Mesenchymal stem cell (in vitro differentiated cells and primary cell): ENCODE measurements at regions not wholly inside any gene's neighbourhood (a gene's known extent, or its start where the extent isn't known, plus 50 kb on each side); places are given as distances from the start of the nearest gene placed in this dataset.

Source experiments
- DNase-seq: peaks from one replicate; pipeline ENCODE4 v3.0.0-alpha.2; 2013
- H2AFZ ChIP-seq: one replicate; pipeline ENCODE4 v1.6.1; 2013; ENCODE audit warnings: low read depth, mild to moderate bottlenecking, control low read depth, inconsistent platforms, low read length, moderate library complexity
- H2AK5ac ChIP-seq: 2 replicates; pipeline ENCODE4 v1.6.1; 2013; ENCODE audit warnings: low read length, moderate library complexity, mild to moderate bottlenecking, inconsistent platforms; ENCODE audit not compliant: severe bottlenecking
- H2BK120ac ChIP-seq: one replicate; pipeline ENCODE4 v1.6.1; 2013; ENCODE audit warnings: low read depth, mild to moderate bottlenecking, inconsistent platforms, low read length, moderate library complexity
- H2BK12ac ChIP-seq, 2 experiments: one replicate each; pipeline ENCODE4 v1.6.1; 2013; ENCODE audit warnings: inconsistent platforms in 2 of 2, low read length in 2 of 2, mild to moderate bottlenecking in 2 of 2, moderate library complexity in 2 of 2, control low read depth in 1 of 2
- H2BK15ac ChIP-seq: one replicate; pipeline ENCODE4 v1.6.1; 2013; ENCODE audit warnings: mild to moderate bottlenecking, low read depth, inconsistent platforms; ENCODE audit not compliant: poor library complexity, severe bottlenecking
- H2BK5ac ChIP-seq: 2 replicates; pipeline ENCODE4 v1.6.1; 2013; ENCODE audit warnings: low read depth, mild to moderate bottlenecking, low read length, control low read depth, inconsistent platforms; ENCODE audit not compliant: poor library complexity, severe bottlenecking
- H3K14ac ChIP-seq, 2 experiments: one replicate each; pipeline ENCODE4 v1.6.1; 2013; ENCODE audit warnings: inconsistent platforms in 2 of 2, low read length in 2 of 2, control low read depth in 1 of 2, mild to moderate bottlenecking in 1 of 2, moderate library complexity in 1 of 2
- H3K18ac ChIP-seq, 2 experiments: one replicate each; pipeline ENCODE4 v1.6.1; 2013; ENCODE audit warnings: inconsistent platforms in 2 of 2, low read length in 2 of 2, control low read depth in 1 of 2, low read depth in 1 of 2, mild to moderate bottlenecking in 1 of 2
- H3K23ac ChIP-seq, 2 experiments: one replicate each; pipeline ENCODE4 v1.6.1; 2013; ENCODE audit warnings: inconsistent platforms in 2 of 2, low read length in 2 of 2, mild to moderate bottlenecking in 2 of 2, moderate library complexity in 2 of 2, control low read depth in 1 of 2
- H3K27ac ChIP-seq: 2 replicates; pipeline ENCODE4 v1.5.1; 2013; ENCODE audit warnings: mild to moderate bottlenecking, moderate library complexity, low read length, control low read depth, inconsistent platforms; ENCODE audit not compliant: poor library complexity, severe bottlenecking
- H3K27me3 ChIP-seq, 2 experiments: 2 replicates each; pipeline versions ENCODE4 v1.6.1 to v1.7.0; 2013; ENCODE audit warnings: low read length in 2 of 2, mild to moderate bottlenecking in 2 of 2, moderate library complexity in 2 of 2, control low read depth in 1 of 2, inconsistent platforms in 1 of 2; ENCODE audit not compliant: control insufficient read depth in 1 of 2, insufficient read depth in 1 of 2
- H3K36me3 ChIP-seq, 2 experiments: 2 replicates each; pipeline versions ENCODE4 v1.6.1 to v1.7.0; 2013; ENCODE audit warnings: low read length in 2 of 2, control low read depth in 1 of 2, inconsistent platforms in 1 of 2, low read depth in 1 of 2, mild to moderate bottlenecking in 1 of 2; ENCODE audit not compliant: insufficient read depth in 2 of 2, control insufficient read depth in 1 of 2
- H3K4ac ChIP-seq, 2 experiments: one replicate each; pipeline ENCODE4 v1.6.1; 2013; ENCODE audit warnings: inconsistent platforms in 2 of 2, low read length in 2 of 2, mild to moderate bottlenecking in 2 of 2, moderate library complexity in 2 of 2, control low read depth in 1 of 2, low read depth in 1 of 2
- H3K4me1 ChIP-seq: 2 replicates; pipeline ENCODE4 v1.6.1; 2013; ENCODE audit warnings: low read depth, low read length, control low read depth; ENCODE audit not compliant: control insufficient read depth, insufficient read depth
- H3K4me2 ChIP-seq: 2 replicates; pipeline ENCODE4 v1.6.1; 2013; ENCODE audit warnings: low read length, mild to moderate bottlenecking, inconsistent platforms; ENCODE audit not compliant: poor library complexity, severe bottlenecking
- H3K4me3 ChIP-seq, 2 experiments: 2 replicates each; pipeline versions ENCODE4 v1.5.1 to v1.7.0; 2013; ENCODE audit warnings: low read length in 2 of 2, mild to moderate bottlenecking in 2 of 2, control low read depth in 1 of 2, low read depth in 1 of 2; ENCODE audit not compliant: insufficient read depth in 1 of 2
- H3K79me1 ChIP-seq: replicated peaks from 2 replicates; pipeline ENCODE4 v1.6.1; 2013; ENCODE audit warnings: mild to moderate bottlenecking, control low read depth, low read length, inconsistent platforms; ENCODE audit not compliant: poor library complexity, severe bottlenecking
- H3K9ac ChIP-seq: 2 replicates; pipeline ENCODE4 v1.7.0; 2013; ENCODE audit warnings: mild to moderate bottlenecking, low read length, moderate library complexity
- H3K9me3 ChIP-seq: 2 replicates; pipeline ENCODE4 v1.7.0; 2013; ENCODE audit warnings: mild to moderate bottlenecking, low read length; ENCODE audit not compliant: control insufficient read depth
- H4K8ac ChIP-seq: one replicate; pipeline ENCODE4 v1.6.1; 2013; ENCODE audit warnings: inconsistent platforms, mild to moderate bottlenecking, low read length, moderate library complexity
- H4K91ac ChIP-seq: one replicate; pipeline ENCODE4 v1.6.1; 2013; ENCODE audit warnings: mild to moderate bottlenecking, low read length, inconsistent platforms
- WGBS: methylation state at CpG from one replicate; pipeline ENCODE4 v1.1.7; 2013; ENCODE audit warnings: mixed read lengths; 5-methylcytosine and 5-hydroxymethylcytosine counted together

DNA sequence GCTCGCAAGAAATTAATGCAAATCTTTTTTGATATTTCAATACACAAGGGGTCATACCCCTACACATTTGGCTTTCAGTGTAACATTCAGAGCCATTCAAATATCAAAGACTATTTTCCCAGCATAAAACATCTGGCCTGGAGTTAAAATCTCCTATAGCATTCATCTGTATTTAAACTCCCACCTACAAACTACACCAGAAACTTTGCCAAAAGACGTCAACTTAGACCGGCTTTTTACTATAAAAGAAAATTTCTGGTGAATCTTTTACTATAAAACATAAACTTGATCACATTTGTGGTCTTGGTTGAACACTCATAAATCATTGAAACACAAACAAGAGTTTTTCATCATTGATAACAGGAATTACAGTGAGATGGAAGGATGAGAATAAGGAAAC lies 473.3 kb upstream of the DCN start:
- Histone ChIP-seq H3K4me2 (no peak overlapping the region), H2BK15ac (no peak overlapping the region), H3K23ac (no peak overlapping the region), H4K91ac (no peak overlapping the region), H2AFZ (no peak overlapping the region), H2BK12ac (no peak overlapping the region), H4K8ac (no peak overlapping the region), H2AK5ac (no peak overlapping the region), H3K4me1 (no peaks in the 10 kb centered on the region), H3K4ac (no peak overlapping the region), H2BK120ac (no peak overlapping the region), H3K9ac (no peak overlapping the region), H2BK5ac (no peak overlapping the region), H3K4me3 (no peak overlapping the region), H3K9me3 (peaks cover 2% of the 10 kb centered on the region), H3K27me3 (no peaks in the 10 kb centered on the region), H3K18ac (no peak overlapping the region), H3K14ac (no peak overlapping the region), H3K36me3 (no peaks in the 10 kb centered on the region), H3K79me1 (no peaks in the 10 kb centered on the region), H3K27ac (no peak overlapping the region)
- WGBS, result 100% methylated on average over 1 of the region's 3 CpGs
- DNase-seq, result no peak

DNA sequence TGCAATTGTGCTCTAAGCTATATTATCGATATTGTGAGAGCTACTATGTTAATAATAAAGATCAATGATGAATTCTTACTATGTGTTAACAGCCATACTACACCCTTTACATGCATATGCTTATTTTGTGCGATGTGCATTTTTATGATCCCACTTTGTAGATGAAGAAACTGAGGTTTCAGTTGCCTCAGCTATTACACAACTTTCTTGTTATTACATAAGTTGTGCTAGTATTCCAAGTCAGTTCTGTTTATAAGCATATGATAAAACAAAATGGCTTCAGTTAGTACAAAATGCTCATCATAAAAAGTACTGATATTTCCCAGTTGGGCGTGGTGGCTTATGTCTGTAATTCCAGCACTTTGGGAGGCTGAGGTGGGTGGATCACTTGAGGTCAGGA lies 471.5 kb upstream of the DCN start:
- no peak overlapping the region for H2BK120ac ChIP-seq
- H3K79me1 ChIP-seq, result no peaks in the 10 kb centered on the region
- DNase-seq, result no peak
- no peak overlapping the region for H3K27ac ChIP-seq
- H2BK15ac ChIP-seq, result no peak overlapping the region
- 90% methylated on average over 2 of the region's 3 CpGs for WGBS
- peaks cover 3% of the 10 kb centered on the region for H3K9me3 ChIP-seq
- H2BK5ac ChIP-seq, result no peak overlapping the region
- no peaks in the 10 kb centered on the region for H3K27me3 ChIP-seq
- H3K4ac ChIP-seq, result no peak overlapping the region
- H3K4me3 ChIP-seq, result no peak overlapping the region
- no peak overlapping the region for H3K9ac ChIP-seq
- no peak overlapping the region for H2AK5ac ChIP-seq
- no peak overlapping the region for H3K18ac ChIP-seq
- H2AFZ ChIP-seq, result no peak overlapping the region
- H4K91ac ChIP-seq, result no peak overlapping the region
- no peaks in the 10 kb centered on the region for H3K4me1 ChIP-seq
- H3K23ac ChIP-seq, result no peak overlapping the region
- H3K14ac ChIP-seq, result no peak overlapping the region
- H3K4me2 ChIP-seq, result no peak overlapping the region
- no peaks in the 10 kb centered on the region for H3K36me3 ChIP-seq
- no peak overlapping the region for H2BK12ac ChIP-seq
- H4K8ac ChIP-seq, result no peak overlapping the region

DNA sequence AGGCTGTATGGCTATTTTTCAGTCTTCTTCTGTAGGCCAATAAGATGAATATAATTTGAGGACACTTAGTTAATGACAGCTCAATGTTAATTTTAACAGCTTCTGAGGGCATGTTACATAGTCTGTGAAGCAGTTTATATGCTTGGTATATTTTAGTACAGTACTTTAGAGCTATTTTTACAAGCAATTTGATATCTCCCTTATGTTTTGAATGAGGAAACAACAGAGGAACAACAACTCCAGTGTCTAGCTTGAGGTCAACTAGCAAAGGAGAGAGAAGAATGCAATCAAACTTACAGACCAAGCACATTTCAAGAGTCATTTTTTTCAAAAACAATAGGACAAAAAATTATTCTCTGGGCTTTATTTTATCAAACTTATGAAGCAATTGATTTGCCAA lies 469.1 kb upstream of the DCN start:
- no peak overlapping the region for H4K8ac ChIP-seq
- H2BK15ac ChIP-seq, result no peak overlapping the region
- H3K79me1 ChIP-seq, result no peaks in the 10 kb centered on the region
- no peaks in the 10 kb centered on the region for H3K36me3 ChIP-seq
- H2AFZ ChIP-seq, result no peak overlapping the region
- no peak overlapping the region for H4K91ac ChIP-seq
- H3K9me3 ChIP-seq, result peaks cover 3% of the 10 kb centered on the region
- DNase-seq, result no peak
- no peak overlapping the region for H3K27ac ChIP-seq
- H2BK5ac ChIP-seq, result no peak overlapping the region
- H3K23ac ChIP-seq, result no peak overlapping the region
- no peak overlapping the region for H3K4ac ChIP-seq
- no peak overlapping the region for H3K9ac ChIP-seq
- H3K4me3 ChIP-seq, result no peak overlapping the region
- H3K18ac ChIP-seq, result no peak overlapping the region
- H3K4me2 ChIP-seq, result no peak overlapping the region
- H3K4me1 ChIP-seq, result no peaks in the 10 kb centered on the region
- no peak overlapping the region for H3K14ac ChIP-seq
- H2AK5ac ChIP-seq, result no peak overlapping the region
- no peak overlapping the region for H2BK120ac ChIP-seq
- H3K27me3 ChIP-seq, result no peaks in the 10 kb centered on the region
- H2BK12ac ChIP-seq, result no peak overlapping the region

DNA sequence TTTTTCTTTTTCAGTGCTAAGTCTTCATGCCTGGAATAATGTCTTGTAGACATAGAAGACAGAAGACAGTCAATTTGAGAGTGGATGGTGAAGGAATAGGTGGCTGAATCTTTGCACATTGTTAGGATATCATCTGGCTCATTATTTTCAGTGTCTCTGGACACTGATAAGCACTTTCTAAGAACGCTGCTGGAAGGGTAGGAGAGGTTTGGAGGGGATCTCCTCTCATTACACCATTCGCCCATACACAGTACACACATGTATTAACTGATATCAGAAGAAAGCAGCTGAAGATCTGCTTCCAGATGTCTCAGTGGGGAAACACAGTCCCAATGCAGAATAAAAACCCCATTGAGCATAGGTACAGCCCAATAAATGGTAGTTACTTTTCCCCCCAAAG lies 461.1 kb upstream of the DCN start:
- H3K9ac ChIP-seq, result no peak overlapping the region
- H3K27me3 ChIP-seq, result no peaks in the 10 kb centered on the region
- H3K4me2 ChIP-seq, result no peak overlapping the region
- H3K14ac ChIP-seq, result no peak overlapping the region
- H2BK12ac ChIP-seq, result no peak overlapping the region
- 78% methylated on average over 2 of the region's 2 CpGs for WGBS
- no peaks in the 10 kb centered on the region for H3K9me3 ChIP-seq
- H3K23ac ChIP-seq, result no peak overlapping the region
- H2BK15ac ChIP-seq, result no peak overlapping the region
- no peaks in the 10 kb centered on the region for H3K36me3 ChIP-seq
- H4K8ac ChIP-seq, result no peak overlapping the region
- H3K79me1 ChIP-seq, result no peaks in the 10 kb centered on the region
- H3K4ac ChIP-seq, result no peak overlapping the region
- no peak overlapping the region for H2BK120ac ChIP-seq
- no peak overlapping the region for H2AK5ac ChIP-seq
- H3K4me1 ChIP-seq, result no peaks in the 10 kb centered on the region
- no peak overlapping the region for H3K27ac ChIP-seq
- DNase-seq, result no peak
- H3K18ac ChIP-seq, result no peak overlapping the region
- no peak overlapping the region for H3K4me3 ChIP-seq
- no peak overlapping the region for H2AFZ ChIP-seq
- H2BK5ac ChIP-seq, result no peak overlapping the region
- no peak overlapping the region for H4K91ac ChIP-seq
